Osteoblast (primary cell): ENCODE measurements at regions not wholly inside any gene's neighbourhood (a gene's known extent, or its start where the extent isn't known, plus 50 kb on each side); places are given as distances from the start of the nearest gene placed in this dataset.

Experiments
- DNase-seq: peaks from one replicate; pipeline ENCODE4 v3.0.0; 2011; ENCODE audit warnings: low spot score, mixed read lengths; ENCODE audit not compliant: insufficient read length; ENCODE audit errors: missing footprints
- H2AFZ ChIP-seq: 2 replicates; pipeline ENCODE4 v1.6.0; 2011; ENCODE audit warnings: mild to moderate bottlenecking, low read length
- H3K27ac ChIP-seq: 2 replicates; pipeline ENCODE4 v1.5.1; 2011; ENCODE audit warnings: mild to moderate bottlenecking, low read depth, low read length, moderate library complexity
- H3K27me3 ChIP-seq: 2 replicates; pipeline ENCODE4 v1.6.0; 2012; ENCODE audit warnings: mild to moderate bottlenecking, control low read depth, inconsistent platforms, low read length, moderate library complexity; ENCODE audit not compliant: insufficient read depth
- H3K36me3 ChIP-seq: 2 replicates; pipeline ENCODE4 v1.5.1; 2011; ENCODE audit warnings: mild to moderate bottlenecking, low read length, control low read depth, moderate library complexity; ENCODE audit not compliant: insufficient read depth
- H3K4me1 ChIP-seq: 2 replicates; pipeline ENCODE4 v1.5.1; 2011; ENCODE audit warnings: mild to moderate bottlenecking, low read length, control low read depth, moderate library complexity; ENCODE audit not compliant: insufficient read depth
- H3K4me2 ChIP-seq: 2 replicates; pipeline ENCODE4 v1.6.0; 2011; ENCODE audit warnings: mild to moderate bottlenecking, low read length; ENCODE audit not compliant: insufficient read depth
- H3K4me3 ChIP-seq: fragments of 200-600 bp; sonication (generic); 3 replicates; pipeline ENCODE4 v1.5.1; 2012; ENCODE audit warnings: mild to moderate bottlenecking, low read length, inconsistent platforms; ENCODE audit not compliant: insufficient read depth
- H3K79me2 ChIP-seq: 2 replicates; pipeline ENCODE4 v1.6.0; 2012; ENCODE audit warnings: mild to moderate bottlenecking, low read length, control low read depth, inconsistent platforms; ENCODE audit not compliant: insufficient read depth
- H3K9me3 ChIP-seq: 2 replicates; pipeline ENCODE4 v1.5.1; 2011; ENCODE audit warnings: low read depth, low read length, control low read depth
- H4K20me1 ChIP-seq: 2 replicates; pipeline ENCODE4 v1.6.0; 2012; ENCODE audit warnings: mild to moderate bottlenecking, low read length, control low read depth; ENCODE audit not compliant: insufficient read depth
- TF ChIP-seq, protein P1 (sequence below): IDR thresholded peaks from 2 replicates; pipeline ENCODE4 v1.5.1; 2011; ENCODE audit warnings: mild to moderate bottlenecking, low read depth, low read length, moderate library complexity; ENCODE audit errors: extremely low read depth

DNA sequence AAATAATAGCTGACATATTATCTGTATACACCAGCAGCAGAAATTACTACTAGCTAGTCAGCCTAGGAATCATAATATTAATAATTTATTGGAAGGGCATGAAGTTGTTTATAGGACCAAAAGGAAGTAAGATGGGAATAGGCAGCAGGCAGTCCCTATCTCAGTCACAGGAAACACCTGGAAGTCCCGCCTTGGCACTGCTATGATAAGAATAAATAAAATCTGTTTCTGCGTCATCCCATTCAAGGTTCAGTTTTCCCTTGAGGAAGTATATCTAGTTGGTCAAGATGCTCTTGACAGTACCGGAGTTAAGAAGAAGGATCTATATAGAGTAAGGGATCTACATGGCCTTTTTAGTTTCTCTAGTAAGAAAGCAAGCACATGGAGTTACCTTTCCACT is 830.8 kb downstream of the DIAPH3 start:
- Histone ChIP-seq H3K36me3 (no peaks in the 10 kb centered on the region), H4K20me1 (no peaks in the 10 kb centered on the region), H3K79me2 (no peaks in the 10 kb centered on the region), H3K4me3 (no peak overlapping the region), H3K4me2 (no peak overlapping the region), H2AFZ (no peak overlapping the region), H3K4me1 (no peaks in the 10 kb centered on the region), H3K27ac (no peak overlapping the region), H3K27me3 (no peaks in the 10 kb centered on the region), H3K9me3 (no peaks in the 10 kb centered on the region)
- TF ChIP-seq, protein P1, sequence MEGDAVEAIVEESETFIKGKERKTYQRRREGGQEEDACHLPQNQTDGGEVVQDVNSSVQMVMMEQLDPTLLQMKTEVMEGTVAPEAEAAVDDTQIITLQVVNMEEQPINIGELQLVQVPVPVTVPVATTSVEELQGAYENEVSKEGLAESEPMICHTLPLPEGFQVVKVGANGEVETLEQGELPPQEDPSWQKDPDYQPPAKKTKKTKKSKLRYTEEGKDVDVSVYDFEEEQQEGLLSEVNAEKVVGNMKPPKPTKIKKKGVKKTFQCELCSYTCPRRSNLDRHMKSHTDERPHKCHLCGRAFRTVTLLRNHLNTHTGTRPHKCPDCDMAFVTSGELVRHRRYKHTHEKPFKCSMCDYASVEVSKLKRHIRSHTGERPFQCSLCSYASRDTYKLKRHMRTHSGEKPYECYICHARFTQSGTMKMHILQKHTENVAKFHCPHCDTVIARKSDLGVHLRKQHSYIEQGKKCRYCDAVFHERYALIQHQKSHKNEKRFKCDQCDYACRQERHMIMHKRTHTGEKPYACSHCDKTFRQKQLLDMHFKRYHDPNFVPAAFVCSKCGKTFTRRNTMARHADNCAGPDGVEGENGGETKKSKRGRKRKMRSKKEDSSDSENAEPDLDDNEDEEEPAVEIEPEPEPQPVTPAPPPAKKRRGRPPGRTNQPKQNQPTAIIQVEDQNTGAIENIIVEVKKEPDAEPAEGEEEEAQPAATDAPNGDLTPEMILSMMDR = no peak
- DNase-seq = no peak

DNA sequence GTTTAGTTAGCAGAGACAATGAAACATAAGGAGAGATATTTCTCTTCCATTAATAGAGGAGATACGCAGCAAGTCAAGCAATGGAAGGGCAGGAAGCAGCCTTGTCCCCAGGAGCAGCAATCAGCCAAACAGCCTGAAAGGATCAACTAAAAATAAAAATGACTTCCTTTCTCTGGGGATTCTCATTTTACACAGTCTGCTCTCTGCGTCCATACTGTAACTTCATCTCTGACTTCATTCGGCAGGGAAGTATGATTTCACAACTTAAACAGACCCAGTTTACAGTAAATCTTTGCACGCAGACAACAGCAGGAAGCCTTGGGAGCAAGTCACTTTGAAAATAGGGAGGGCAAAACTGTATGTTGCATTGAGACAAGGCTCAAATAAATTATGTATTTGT is 826.7 kb downstream of the DIAPH3 start:
- H3K79me2 ChIP-seq = no peaks in the 10 kb centered on the region
- H2AFZ ChIP-seq = no peak overlapping the region
- H3K27ac ChIP-seq = no peak overlapping the region
- no peaks in the 10 kb centered on the region for H3K9me3 ChIP-seq
- TF ChIP-seq, protein P1 = no peak
- no peaks in the 10 kb centered on the region for H3K27me3 ChIP-seq
- no peaks in the 10 kb centered on the region for H3K4me1 ChIP-seq
- H3K36me3 ChIP-seq = no peaks in the 10 kb centered on the region
- DNase-seq = no peak
- no peaks in the 10 kb centered on the region for H4K20me1 ChIP-seq
- H3K4me2 ChIP-seq = no peak overlapping the region
- H3K4me3 ChIP-seq = no peak overlapping the region

DNA sequence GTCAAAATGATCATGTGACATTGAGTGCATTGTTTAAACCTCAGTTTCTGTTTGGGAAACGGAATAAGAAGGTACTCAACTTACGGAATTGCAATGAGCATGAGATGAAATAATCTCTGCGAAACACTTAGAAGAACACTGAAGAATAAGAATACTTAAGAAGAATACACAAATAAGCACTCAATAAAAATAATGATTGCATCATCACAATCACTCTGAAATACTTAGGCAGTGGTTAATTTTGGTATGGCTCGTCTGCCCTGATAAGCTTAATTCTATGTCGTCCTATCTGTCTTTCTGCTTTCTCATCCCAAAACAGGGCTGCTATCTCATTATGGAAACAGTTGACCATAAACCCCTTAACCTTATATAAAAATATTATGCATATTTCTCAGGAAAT is 823.6 kb downstream of the DIAPH3 start:
- Histone ChIP-seq H3K27ac (no peak overlapping the region), H2AFZ (no peak overlapping the region), H3K4me1 (no peaks in the 10 kb centered on the region), H3K4me3 (no peak overlapping the region), H4K20me1 (no peaks in the 10 kb centered on the region), H3K27me3 (no peaks in the 10 kb centered on the region), H3K36me3 (no peaks in the 10 kb centered on the region), H3K9me3 (no peaks in the 10 kb centered on the region), H3K4me2 (no peak overlapping the region), H3K79me2 (no peaks in the 10 kb centered on the region)
- TF ChIP-seq, protein P1 = no peak
- no peak for DNase-seq

DNA sequence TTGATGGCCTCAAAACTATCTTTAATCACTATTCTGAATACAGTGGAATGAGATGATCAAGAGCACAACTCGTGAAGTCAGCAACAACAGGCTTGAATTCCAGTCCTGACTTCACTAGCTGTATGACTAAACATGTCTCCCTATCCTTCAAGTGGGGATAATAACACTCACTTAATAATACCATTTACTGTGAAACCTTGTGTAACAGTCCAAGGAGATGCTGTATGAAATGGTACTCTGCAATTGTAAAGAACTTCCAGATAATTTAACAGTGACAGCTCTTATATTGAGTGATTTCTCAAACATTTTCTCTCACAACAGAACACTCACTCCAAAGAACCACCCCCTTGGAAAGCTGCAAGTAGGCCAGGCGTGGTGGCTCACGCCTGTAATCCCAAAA is 823.1 kb downstream of the DIAPH3 start:
- TF ChIP-seq, protein P1 = no peak
- no peaks in the 10 kb centered on the region for H3K27me3 ChIP-seq
- H3K36me3 ChIP-seq = no peaks in the 10 kb centered on the region
- H3K27ac ChIP-seq = no peak overlapping the region
- H4K20me1 ChIP-seq = no peaks in the 10 kb centered on the region
- no peaks in the 10 kb centered on the region for H3K79me2 ChIP-seq
- no peak overlapping the region for H3K4me2 ChIP-seq
- H2AFZ ChIP-seq = no peak overlapping the region
- no peaks in the 10 kb centered on the region for H3K4me1 ChIP-seq
- H3K4me3 ChIP-seq = no peak overlapping the region
- H3K9me3 ChIP-seq = no peaks in the 10 kb centered on the region
- no peak for DNase-seq
